ENCODE measurements at regions not wholly inside any gene's neighbourhood (a gene's known extent, or its start where the extent isn't known, plus 50 kb on each side); places are given as distances from the start of the nearest gene placed in this dataset.

GRCh38 chr4:24689212-24689611, 104.9 kb upstream of the DHX15 start:
- H2BK12ac ChIP-seq (ENCODE audit: low read length): no peak overlapping the region
- H3K9ac ChIP-seq (ENCODE audit: low read depth, low read length, poor library complexity): no peak overlapping the region
- no peak overlapping the region for H4K8ac ChIP-seq (ENCODE audit: low read depth, low read length)
- no peak overlapping the region for H3K18ac ChIP-seq (ENCODE audit: low read length)
- H3K79me1 ChIP-seq (ENCODE audit: low read depth, low read length): no peaks in the 10 kb centered on the region
- DNase-seq (ENCODE audit: low spot score): no peak
- WGBS, 2 donors (ENCODE audit: extremely low coverage in 2 of 2, insufficient read length in 2 of 2, insufficient replicate concordance in 1 of 2): no CpG with 5 or more reads among the region's 1 CpG
- no peak overlapping the region for H3K4ac ChIP-seq (ENCODE audit: low read length)
- H3K27ac ChIP-seq (replicated peaks; ENCODE audit: low read length): no peak overlapping the region
- no peak overlapping the region for H2BK120ac ChIP-seq (ENCODE audit: low read depth, low read length)
- H3K27me3 ChIP-seq (ENCODE audit: control insufficient read depth in 3 of 3, insufficient read depth in 3 of 3, low read depth in 1 of 3, low read length in 3 of 3): no peaks in the 10 kb centered on the region
- H3K4me2 ChIP-seq (ENCODE audit: insufficient read depth, low read length, poor library complexity, severe bottlenecking): no peak overlapping the region
- no peaks in the 10 kb centered on the region for H3K36me3 ChIP-seq (replicated peaks in 1 of 2; ENCODE audit: control insufficient read depth in 2 of 2, insufficient read depth in 2 of 2, low read length in 2 of 2)
- H3K4me1 ChIP-seq (ENCODE audit: control insufficient read depth in 2 of 2, insufficient read depth in 1 of 2, low read depth in 1 of 2, low read length in 2 of 2): no peaks in the 10 kb centered on the region
- no peak overlapping the region for H3K14ac ChIP-seq (ENCODE audit: low read length)
- H3K9me3 ChIP-seq (replicated peaks in 1 of 2; ENCODE audit: control insufficient read depth in 2 of 2, insufficient read depth in 1 of 2, low read depth in 1 of 2, low read length in 2 of 2): no peaks in the 10 kb centered on the region
- H3K23ac ChIP-seq (ENCODE audit: low read depth, low read length, poor library complexity): no peak overlapping the region
- H2AFZ ChIP-seq (ENCODE audit: low read length): no peak overlapping the region
- H2AK5ac ChIP-seq (ENCODE audit: low read depth, low read length): no peak overlapping the region
- no peak overlapping the region for H3K4me3 ChIP-seq (ENCODE audit: low read length in 2 of 2)
- H2BK5ac ChIP-seq (ENCODE audit: low read length): no peak overlapping the region
- no peak overlapping the region for H4K91ac ChIP-seq (ENCODE audit: low read depth, low read length, poor library complexity)
- H2BK15ac ChIP-seq (ENCODE audit: low read length): no peak overlapping the region

GRCh38 chr4:24690436-24690835, 104.9 kb upstream of the SOD3 start:
- no peak overlapping the region for H2BK12ac ChIP-seq (ENCODE audit: low read length)
- H2AK5ac ChIP-seq (ENCODE audit: low read depth, low read length): no peak overlapping the region
- no peak overlapping the region for H4K8ac ChIP-seq (ENCODE audit: low read depth, low read length)
- no peak overlapping the region for H3K9ac ChIP-seq (ENCODE audit: low read depth, low read length, poor library complexity)
- H3K9me3 ChIP-seq (replicated peaks in 1 of 2; ENCODE audit: control insufficient read depth in 2 of 2, insufficient read depth in 1 of 2, low read depth in 1 of 2, low read length in 2 of 2): no peaks in the 10 kb centered on the region
- H2BK5ac ChIP-seq (ENCODE audit: low read length): no peak overlapping the region
- no peak overlapping the region for H3K4me2 ChIP-seq (ENCODE audit: insufficient read depth, low read length, poor library complexity, severe bottlenecking)
- H3K14ac ChIP-seq (ENCODE audit: low read length): no peak overlapping the region
- WGBS, 2 donors (ENCODE audit: extremely low coverage in 2 of 2, insufficient read length in 2 of 2, insufficient replicate concordance in 1 of 2): no CpG with 5 or more reads among the region's 2 CpGs
- no peak overlapping the region for H2BK15ac ChIP-seq (ENCODE audit: low read length)
- H3K27me3 ChIP-seq (ENCODE audit: control insufficient read depth in 3 of 3, insufficient read depth in 3 of 3, low read depth in 1 of 3, low read length in 3 of 3): no peaks in the 10 kb centered on the region
- no peak overlapping the region for H3K4me3 ChIP-seq (ENCODE audit: low read length in 2 of 2)
- H3K4ac ChIP-seq (ENCODE audit: low read length): no peak overlapping the region
- H3K79me1 ChIP-seq (ENCODE audit: low read depth, low read length): no peaks in the 10 kb centered on the region
- no peak overlapping the region for H4K91ac ChIP-seq (ENCODE audit: low read depth, low read length, poor library complexity)
- H2BK120ac ChIP-seq (ENCODE audit: low read depth, low read length): no peak overlapping the region
- H2AFZ ChIP-seq (ENCODE audit: low read length): no peak overlapping the region
- H3K36me3 ChIP-seq (replicated peaks in 1 of 2; ENCODE audit: control insufficient read depth in 2 of 2, insufficient read depth in 2 of 2, low read length in 2 of 2): no peaks in the 10 kb centered on the region
- no peak for DNase-seq (ENCODE audit: low spot score)
- no peak overlapping the region for H3K27ac ChIP-seq (replicated peaks; ENCODE audit: low read length)
- no peaks in the 10 kb centered on the region for H3K4me1 ChIP-seq (ENCODE audit: control insufficient read depth in 2 of 2, insufficient read depth in 1 of 2, low read depth in 1 of 2, low read length in 2 of 2)
- H3K18ac ChIP-seq (ENCODE audit: low read length): no peak overlapping the region
- H3K23ac ChIP-seq (ENCODE audit: low read depth, low read length, poor library complexity): no peak overlapping the region

- DNase-seq (ENCODE audit: low spot score): no peak
- Histone ChIP-seq H3K9ac (ENCODE audit: low read depth, low read length, poor library complexity) (no peak overlapping the region), H4K91ac (ENCODE audit: low read depth, low read length, poor library complexity) (no peak overlapping the region)
Measured at GRCh38 chr4:24693636-24694035, 101.7 kb upstream of the SOD3 start.

GRCh38 chr4:24700118-24700517, 95.3 kb upstream of the SOD3 start:
- no peak overlapping the region for H2BK15ac ChIP-seq (ENCODE audit: low read length)

More at GRCh38 chr4:24693636-24694035, 101.7 kb upstream of the SOD3 start:
- Histone ChIP-seq H2BK120ac (ENCODE audit: low read depth, low read length) (no peak overlapping the region), H2BK12ac (ENCODE audit: low read length) (no peak overlapping the region), H3K4ac (ENCODE audit: low read length) (no peak overlapping the region), H3K4me1 (ENCODE audit: control insufficient read depth in 2 of 2, insufficient read depth in 1 of 2, low read depth in 1 of 2, low read length in 2 of 2) (no peaks in the 10 kb centered on the region), H2AK5ac (ENCODE audit: low read depth, low read length) (no peak overlapping the region), H3K23ac (ENCODE audit: low read depth, low read length, poor library complexity) (no peak overlapping the region), H3K36me3 (replicated peaks in 1 of 2; ENCODE audit: control insufficient read depth in 2 of 2, insufficient read depth in 2 of 2, low read length in 2 of 2) (no peaks in the 10 kb centered on the region), H2BK15ac (ENCODE audit: low read length) (no peak overlapping the region), H3K79me1 (ENCODE audit: low read depth, low read length) (no peaks in the 10 kb centered on the region), H3K4me2 (ENCODE audit: insufficient read depth, low read length, poor library complexity, severe bottlenecking) (no peak overlapping the region), H3K27me3 (ENCODE audit: control insufficient read depth in 3 of 3, insufficient read depth in 3 of 3, low read depth in 1 of 3, low read length in 3 of 3) (no peaks in the 10 kb centered on the region), H3K9me3 (replicated peaks in 1 of 2; ENCODE audit: control insufficient read depth in 2 of 2, insufficient read depth in 1 of 2, low read depth in 1 of 2, low read length in 2 of 2) (no peaks in the 10 kb centered on the region), H3K18ac (ENCODE audit: low read length) (no peak overlapping the region), H2AFZ (ENCODE audit: low read length) (no peak overlapping the region), H3K14ac (ENCODE audit: low read length) (no peak overlapping the region), H4K8ac (ENCODE audit: low read depth, low read length) (no peak overlapping the region), H2BK5ac (ENCODE audit: low read length) (no peak overlapping the region), H3K4me3 (ENCODE audit: low read length in 2 of 2) (no peak overlapping the region), H3K27ac (replicated peaks; ENCODE audit: low read length) (no peak overlapping the region)

More at GRCh38 chr4:24700118-24700517, 95.3 kb upstream of the SOD3 start:
- Histone ChIP-seq H3K27ac (replicated peaks; ENCODE audit: low read length) (no peak overlapping the region), H2AFZ (ENCODE audit: low read length) (no peak overlapping the region), H2BK12ac (ENCODE audit: low read length) (no peak overlapping the region), H2BK5ac (ENCODE audit: low read length) (no peak overlapping the region), H3K18ac (ENCODE audit: low read length) (no peak overlapping the region), H3K36me3 (replicated peaks in 1 of 2; ENCODE audit: control insufficient read depth in 2 of 2, insufficient read depth in 2 of 2, low read length in 2 of 2) (no peaks in the 10 kb centered on the region), H3K27me3 (ENCODE audit: control insufficient read depth in 3 of 3, insufficient read depth in 3 of 3, low read depth in 1 of 3, low read length in 3 of 3) (peaks cover 0 to 3% (median 0%) of the 10 kb centered on the region in 3 experiments), H2BK120ac (ENCODE audit: low read depth, low read length) (no peak overlapping the region), H3K4me2 (ENCODE audit: insufficient read depth, low read length, poor library complexity, severe bottlenecking) (no peak overlapping the region), H3K9me3 (replicated peaks in 1 of 2; ENCODE audit: control insufficient read depth in 2 of 2, insufficient read depth in 1 of 2, low read depth in 1 of 2, low read length in 2 of 2) (no peaks in the 10 kb centered on the region), H2AK5ac (ENCODE audit: low read depth, low read length) (no peak overlapping the region), H3K23ac (ENCODE audit: low read depth, low read length, poor library complexity) (no peak overlapping the region), H3K4me3 (ENCODE audit: low read length in 2 of 2) (no peak overlapping the region), H3K9ac (ENCODE audit: low read depth, low read length, poor library complexity) (no peak overlapping the region), H3K4ac (ENCODE audit: low read length) (no peak overlapping the region), H4K91ac (ENCODE audit: low read depth, low read length, poor library complexity) (no peak overlapping the region), H3K14ac (ENCODE audit: low read length) (no peak overlapping the region), H3K79me1 (ENCODE audit: low read depth, low read length) (no peaks in the 10 kb centered on the region), H3K4me1 (ENCODE audit: control insufficient read depth in 2 of 2, insufficient read depth in 1 of 2, low read depth in 1 of 2, low read length in 2 of 2) (peaks cover 0 to 11% of the 10 kb centered on the region in 2 donors), H4K8ac (ENCODE audit: low read depth, low read length) (no peak overlapping the region)
- DNase-seq (ENCODE audit: low spot score): no peak
- WGBS, 2 donors (ENCODE audit: extremely low coverage in 2 of 2, insufficient read length in 2 of 2, insufficient replicate concordance in 1 of 2): no CpG with 5 or more reads among the region's 1 CpG
